HFFc6 (cell line): ENCODE measurements at regions not wholly inside any gene's neighbourhood (a gene's known extent, or its start where the extent isn't known, plus 50 kb on each side); places are given as distances from the start of the nearest gene placed in this dataset.

ENCODE experiments used
- DNase-seq: peaks from one replicate; pipeline ENCODE4 v3.0.0-alpha.2; 2018
- H3K27ac Mint-ChIP-seq: 2 replicates; pipeline ENCODE4 v1.8.0; 2020; ENCODE audit warnings: mild to moderate bottlenecking, mixed read lengths
- H3K27me3 Mint-ChIP-seq: 2 replicates; pipeline ENCODE4 v1.8.0; 2021; ENCODE audit warnings: mild to moderate bottlenecking, moderate library complexity, mixed read lengths; ENCODE audit not compliant: insufficient read depth
- H3K36me3 Mint-ChIP-seq: 2 replicates; pipeline ENCODE4 v1.8.0; 2021; ENCODE audit warnings: low read depth, mixed read lengths
- H3K4me1 Mint-ChIP-seq: 2 replicates; pipeline ENCODE4 v1.8.0; 2020; ENCODE audit warnings: low read depth, mixed read lengths
- H3K4me3 Mint-ChIP-seq: 2 replicates; pipeline ENCODE4 v1.8.0; 2020; ENCODE audit warnings: mild to moderate bottlenecking, moderate library complexity, mixed read lengths
- H3K9me3 Mint-ChIP-seq: 2 replicates; pipeline ENCODE4 v1.8.0; 2020; ENCODE audit warnings: mild to moderate bottlenecking, mixed read lengths
- TF ChIP-seq, protein P1 (sequence below): fragments of 200-600 bp; sonication (generic); IDR thresholded peaks from 2 replicates; pipeline ENCODE4 v1.5.0; 2021; ENCODE audit warnings: antibody characterized with exemption, mild to moderate bottlenecking

DNA sequence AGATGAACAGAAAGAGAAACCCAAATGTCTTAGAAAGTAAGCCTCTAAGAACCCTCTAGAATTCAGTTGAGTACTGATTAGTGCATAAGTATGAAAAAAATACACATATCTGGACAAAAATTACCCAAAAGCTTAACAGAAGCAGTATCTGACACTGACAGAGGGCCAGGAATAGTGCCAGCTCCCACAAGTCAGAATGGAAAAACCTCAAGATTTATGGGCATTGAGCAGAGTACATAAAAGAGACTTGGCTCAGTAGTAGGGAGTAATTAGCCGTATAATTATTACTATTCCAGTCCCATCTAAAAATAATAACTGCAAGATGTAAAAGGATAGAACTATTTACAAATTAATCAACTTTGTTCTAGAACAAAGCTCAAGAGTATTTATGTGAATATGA, 834.5 kb downstream of the FAM181B start:
- Mint-ChIP-seq H3K27ac (no peak overlapping the region), H3K4me3 (no peak overlapping the region), H3K27me3 (no peaks in the 10 kb centered on the region), H3K4me1 (no peaks in the 10 kb centered on the region), H3K36me3 (no peaks in the 10 kb centered on the region), H3K9me3 (peaks cover 28% of the 10 kb centered on the region)
- DNase-seq, result no peak
- TF ChIP-seq, protein P1, sequence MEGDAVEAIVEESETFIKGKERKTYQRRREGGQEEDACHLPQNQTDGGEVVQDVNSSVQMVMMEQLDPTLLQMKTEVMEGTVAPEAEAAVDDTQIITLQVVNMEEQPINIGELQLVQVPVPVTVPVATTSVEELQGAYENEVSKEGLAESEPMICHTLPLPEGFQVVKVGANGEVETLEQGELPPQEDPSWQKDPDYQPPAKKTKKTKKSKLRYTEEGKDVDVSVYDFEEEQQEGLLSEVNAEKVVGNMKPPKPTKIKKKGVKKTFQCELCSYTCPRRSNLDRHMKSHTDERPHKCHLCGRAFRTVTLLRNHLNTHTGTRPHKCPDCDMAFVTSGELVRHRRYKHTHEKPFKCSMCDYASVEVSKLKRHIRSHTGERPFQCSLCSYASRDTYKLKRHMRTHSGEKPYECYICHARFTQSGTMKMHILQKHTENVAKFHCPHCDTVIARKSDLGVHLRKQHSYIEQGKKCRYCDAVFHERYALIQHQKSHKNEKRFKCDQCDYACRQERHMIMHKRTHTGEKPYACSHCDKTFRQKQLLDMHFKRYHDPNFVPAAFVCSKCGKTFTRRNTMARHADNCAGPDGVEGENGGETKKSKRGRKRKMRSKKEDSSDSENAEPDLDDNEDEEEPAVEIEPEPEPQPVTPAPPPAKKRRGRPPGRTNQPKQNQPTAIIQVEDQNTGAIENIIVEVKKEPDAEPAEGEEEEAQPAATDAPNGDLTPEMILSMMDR, result no peak

DNA sequence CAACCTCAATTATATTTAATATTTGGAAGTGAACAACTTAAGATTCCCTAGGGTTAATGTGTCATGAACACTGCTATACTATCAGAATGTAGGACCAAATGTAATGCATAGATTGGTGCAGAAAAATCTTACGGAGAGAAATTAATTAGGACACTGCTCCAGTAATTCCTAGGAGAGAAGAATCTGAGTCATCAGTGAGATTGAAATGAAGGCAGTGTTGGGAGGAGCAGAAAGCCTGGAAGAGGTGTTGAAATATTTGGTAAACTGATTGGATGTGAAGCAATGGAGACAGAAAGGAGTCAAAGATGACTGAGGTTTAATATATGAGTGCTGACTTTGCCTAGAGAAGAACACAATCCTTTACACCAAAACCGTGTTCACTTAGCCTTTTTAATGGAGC, 836.0 kb downstream of the FAM181B start:
- TF ChIP-seq, protein P1, result no peak
- H3K4me3 Mint-ChIP-seq, result no peak overlapping the region
- no peak for DNase-seq
- peaks cover 28% of the 10 kb centered on the region for H3K9me3 Mint-ChIP-seq
- H3K27me3 Mint-ChIP-seq, result no peaks in the 10 kb centered on the region
- no peaks in the 10 kb centered on the region for H3K4me1 Mint-ChIP-seq
- no peaks in the 10 kb centered on the region for H3K36me3 Mint-ChIP-seq
- H3K27ac Mint-ChIP-seq, result no peak overlapping the region

DNA sequence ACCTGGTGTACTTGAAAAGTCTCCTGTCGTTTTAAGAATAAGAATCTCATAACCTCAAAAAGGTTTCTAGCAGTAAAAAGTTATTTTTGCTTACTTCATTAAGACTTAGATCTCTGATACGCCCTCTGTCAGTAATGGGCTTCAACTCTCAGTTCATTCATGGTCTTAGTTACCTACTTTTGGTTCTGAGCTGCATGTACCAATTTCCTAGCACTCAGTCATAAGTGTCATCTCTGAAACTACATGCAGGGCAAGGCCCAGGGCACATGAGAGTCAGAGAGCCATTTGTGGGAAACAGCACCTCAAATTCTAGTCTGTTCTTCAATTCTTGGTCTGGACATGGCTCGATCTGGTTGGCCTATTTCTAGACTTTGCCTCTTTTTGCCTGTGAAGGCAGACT, 838.4 kb downstream of the FAM181B start:
- Mint-ChIP-seq H3K27ac (no peak overlapping the region), H3K27me3 (no peaks in the 10 kb centered on the region), H3K4me1 (no peaks in the 10 kb centered on the region), H3K9me3 (peaks cover 26% of the 10 kb centered on the region), H3K36me3 (no peaks in the 10 kb centered on the region), H3K4me3 (no peak overlapping the region)
- TF ChIP-seq, protein P1, result no peak
- no peak for DNase-seq

DNA sequence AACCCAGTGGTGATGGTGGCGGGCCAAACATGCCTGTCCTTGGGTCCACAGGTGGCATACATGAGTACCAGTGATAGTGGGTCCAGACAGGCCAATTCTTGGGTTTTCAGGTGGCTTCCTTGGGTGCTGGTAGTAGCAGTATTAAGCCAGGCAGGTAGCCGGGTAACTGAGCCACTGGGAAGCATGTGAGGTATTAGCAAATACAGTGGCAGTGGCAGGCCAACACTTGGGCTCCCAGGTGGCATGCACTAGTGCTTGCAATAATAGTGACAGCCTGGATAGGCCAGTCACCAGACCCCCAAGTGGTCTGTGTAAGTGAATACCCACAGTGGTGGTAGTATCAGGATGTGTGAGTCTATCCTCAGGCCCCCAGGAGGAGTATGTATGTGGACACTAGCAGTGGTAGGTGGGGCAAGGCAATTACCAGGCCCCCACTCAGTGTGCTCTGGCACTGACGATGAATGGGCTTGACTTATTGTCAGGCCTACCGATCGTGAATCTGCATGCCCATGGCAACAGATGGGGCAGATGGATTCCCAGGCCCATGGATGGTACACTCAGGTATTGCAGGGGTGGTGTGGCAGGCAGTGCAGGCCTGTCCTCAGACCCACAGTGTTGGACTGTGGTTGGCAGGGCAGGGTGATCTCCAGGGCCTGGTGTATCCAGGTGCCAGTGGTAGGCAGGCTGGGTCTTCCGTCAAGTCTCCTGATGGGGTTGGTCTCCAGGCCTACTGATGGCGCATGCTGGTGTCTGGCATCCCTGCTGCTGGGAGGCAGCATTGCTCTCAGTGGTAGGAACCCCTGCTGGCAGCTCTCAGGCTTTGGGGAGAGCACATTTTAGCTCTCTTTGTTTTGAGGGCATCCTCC, 840.7 kb downstream of the FAM181B start:
- Mint-ChIP-seq H3K27me3 (no peaks in the 10 kb centered on the region), H3K36me3 (no peaks in the 10 kb centered on the region), H3K27ac (no peak overlapping the region), H3K9me3 (peaks cover 30% of the 10 kb centered on the region), H3K4me3 (no peak overlapping the region), H3K4me1 (no peaks in the 10 kb centered on the region)
- no peak for DNase-seq
- TF ChIP-seq, protein P1, result no peak

DNA sequence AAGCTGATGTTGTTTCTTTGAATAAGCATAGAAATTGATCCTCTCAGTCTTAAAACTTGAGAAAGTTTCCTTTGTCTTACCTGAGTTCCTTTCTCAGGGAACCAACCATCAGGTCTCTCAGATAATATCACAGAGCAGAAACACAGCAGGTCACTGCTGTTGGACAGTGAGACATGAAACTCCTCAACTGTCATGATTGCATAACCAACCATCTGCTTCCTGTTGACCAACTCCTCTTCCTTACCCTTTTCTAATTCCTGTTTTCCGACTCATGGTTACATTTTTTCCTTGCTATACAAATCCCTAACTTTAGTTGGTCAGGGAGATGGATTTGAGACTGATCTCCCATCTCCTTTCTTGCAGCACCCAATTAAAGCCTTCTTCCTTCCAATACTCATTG, 845.3 kb downstream of the FAM181B start:
- Mint-ChIP-seq H3K36me3 (no peaks in the 10 kb centered on the region), H3K4me1 (no peaks in the 10 kb centered on the region), H3K4me3 (no peak overlapping the region), H3K27ac (no peak overlapping the region), H3K27me3 (no peaks in the 10 kb centered on the region; the same call in 1 of the 2 replicates), H3K9me3 (peaks cover 22% of the 10 kb centered on the region)
- no peak for DNase-seq
- TF ChIP-seq, protein P1, result no peak
